ENCODE measurements at regions not wholly inside any gene's neighbourhood (a gene's known extent, or its start where the extent isn't known, plus 50 kb on each side); places are given as distances from the start of the nearest gene placed in this dataset.

DNA sequence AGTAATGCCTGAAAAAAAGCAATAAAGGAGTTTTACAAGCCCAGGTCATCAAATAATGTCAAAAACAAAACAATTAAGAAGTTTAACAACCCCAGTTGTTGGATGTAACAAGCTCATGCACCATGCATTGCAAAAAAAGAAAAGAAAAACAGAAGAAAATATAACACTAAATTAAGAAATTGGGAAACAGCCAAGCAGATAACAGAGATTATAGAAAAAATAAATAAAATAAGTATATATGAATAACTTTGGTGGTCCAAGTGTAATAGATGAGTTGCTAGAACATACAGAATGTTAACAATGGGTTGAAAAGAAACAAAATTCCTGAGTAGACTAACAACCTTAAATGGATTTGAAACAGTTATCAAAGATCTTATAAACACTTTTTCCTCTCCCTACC lies 573.1 kb upstream of the SOX11 start:
- no peak overlapping the region for H3K4me3 Mint-ChIP-seq
- no peaks in the 10 kb centered on the region for H3K27me3 ChIP-seq (ENCODE audit: control insufficient read depth, insufficient read depth, low read length)
- H3K4me1 Mint-ChIP-seq: no peaks in the 10 kb centered on the region
- no peaks in the 10 kb centered on the region for H3K4me1 ChIP-seq (ENCODE audit: control insufficient read depth, insufficient read depth, low read length, poor library complexity, severe bottlenecking)
- H3K27ac ChIP-seq (ENCODE audit: insufficient read depth, low read length, poor library complexity, severe bottlenecking): no peak overlapping the region
- no peak overlapping the region for H3K4me3 ChIP-seq (ENCODE audit: low read depth, low read length)
- H3K36me3 ChIP-seq (ENCODE audit: control insufficient read depth, insufficient read depth, low read length): no peaks in the 10 kb centered on the region
- no peak for ATAC-seq (ENCODE audit: low read depth in 2 of 2)
- H3K27ac Mint-ChIP-seq: no peak overlapping the region
- no peaks in the 10 kb centered on the region for H3K27me3 Mint-ChIP-seq
- DNase-seq: no peak
- no peaks in the 10 kb centered on the region for H3K36me3 Mint-ChIP-seq
- H3K9me3 ChIP-seq (ENCODE audit: control insufficient read depth in 2 of 2, low read length in 2 of 2): no peaks in the 10 kb centered on the region
- H3K9me3 Mint-ChIP-seq: peaks cover 1 to 24% (median 14%) of the 10 kb centered on the region in 7 donors

DNA sequence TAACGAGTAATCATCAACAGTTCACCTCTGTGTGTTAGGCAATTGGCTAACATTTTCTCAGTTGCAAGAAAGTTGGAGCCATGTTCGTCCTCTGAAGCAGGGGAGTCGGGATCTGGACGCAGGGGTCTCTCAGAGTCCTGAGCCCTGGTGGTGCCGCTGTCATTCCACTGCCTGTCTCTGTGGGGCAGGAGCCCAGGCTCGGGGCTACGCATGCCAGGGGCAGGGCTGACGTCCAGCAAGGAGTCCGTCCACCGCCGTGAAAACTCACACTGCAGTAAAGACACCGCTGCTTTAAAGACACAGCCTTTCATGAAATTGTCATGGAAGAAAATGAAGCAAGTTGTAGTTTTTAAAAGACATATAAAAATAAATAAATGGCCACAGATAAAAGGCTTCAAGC lies 571.1 kb upstream of the SOX11 start:
- no peak overlapping the region for H3K27ac ChIP-seq (ENCODE audit: insufficient read depth, low read length, poor library complexity, severe bottlenecking)
- Mint-ChIP-seq H3K36me3 (no peaks in the 10 kb centered on the region), H3K4me3 (no peak overlapping the region), H3K9me3 (peaks cover 0 to 18% (median 14%) of the 10 kb centered on the region in 7 donors), H3K27me3 (no peaks in the 10 kb centered on the region), H3K27ac (no peak overlapping the region), H3K4me1 (no peaks in the 10 kb centered on the region)
- no peaks in the 10 kb centered on the region for H3K27me3 ChIP-seq (ENCODE audit: control insufficient read depth, insufficient read depth, low read length)
- H3K4me1 ChIP-seq (ENCODE audit: control insufficient read depth, insufficient read depth, low read length, poor library complexity, severe bottlenecking): no peaks in the 10 kb centered on the region
- no peaks in the 10 kb centered on the region for H3K36me3 ChIP-seq (ENCODE audit: control insufficient read depth, insufficient read depth, low read length)
- no peak for ATAC-seq (ENCODE audit: low read depth in 2 of 2)
- H3K4me3 ChIP-seq (ENCODE audit: low read depth, low read length): no peak overlapping the region
- DNase-seq: no peak
- no peaks in the 10 kb centered on the region for H3K9me3 ChIP-seq (ENCODE audit: control insufficient read depth in 2 of 2, low read length in 2 of 2)

DNA sequence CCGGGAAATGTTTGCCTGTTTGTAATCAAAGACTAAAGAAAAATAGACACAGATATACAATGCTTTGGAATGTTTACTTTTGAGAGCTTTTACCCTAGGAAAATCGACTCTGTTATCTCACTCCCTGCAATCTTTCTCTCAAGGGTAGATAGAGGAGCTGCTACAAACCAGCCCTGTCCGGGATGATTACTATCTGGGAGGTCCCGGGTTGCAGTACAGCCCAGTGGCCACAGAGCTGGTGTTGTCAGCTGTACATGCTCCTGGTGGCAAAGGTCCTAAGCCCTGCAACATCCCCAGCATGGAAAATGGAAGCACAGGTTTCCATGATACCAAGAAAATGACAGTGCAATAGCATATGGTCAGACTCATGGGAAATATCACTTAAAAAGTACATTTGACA lies 570.5 kb upstream of the SOX11 start:
- no peak for ATAC-seq (ENCODE audit: low read depth in 2 of 2)
- Mint-ChIP-seq H3K4me3 (no peak overlapping the region), H3K36me3 (no peaks in the 10 kb centered on the region), H3K9me3 (peaks cover 1 to 14% (median 11%) of the 10 kb centered on the region in 7 donors), H3K27ac (no peak overlapping the region), H3K4me1 (no peaks in the 10 kb centered on the region), H3K27me3 (no peaks in the 10 kb centered on the region)
- H3K4me1 ChIP-seq (ENCODE audit: control insufficient read depth, insufficient read depth, low read length, poor library complexity, severe bottlenecking): no peaks in the 10 kb centered on the region
- no peak overlapping the region for H3K4me3 ChIP-seq (ENCODE audit: low read depth, low read length)
- no peaks in the 10 kb centered on the region for H3K27me3 ChIP-seq (ENCODE audit: control insufficient read depth, insufficient read depth, low read length)
- no peak for DNase-seq
- H3K9me3 ChIP-seq (ENCODE audit: control insufficient read depth in 2 of 2, low read length in 2 of 2): no peaks in the 10 kb centered on the region
- no peak overlapping the region for H3K27ac ChIP-seq (ENCODE audit: insufficient read depth, low read length, poor library complexity, severe bottlenecking)
- H3K36me3 ChIP-seq (ENCODE audit: control insufficient read depth, insufficient read depth, low read length): no peaks in the 10 kb centered on the region

DNA sequence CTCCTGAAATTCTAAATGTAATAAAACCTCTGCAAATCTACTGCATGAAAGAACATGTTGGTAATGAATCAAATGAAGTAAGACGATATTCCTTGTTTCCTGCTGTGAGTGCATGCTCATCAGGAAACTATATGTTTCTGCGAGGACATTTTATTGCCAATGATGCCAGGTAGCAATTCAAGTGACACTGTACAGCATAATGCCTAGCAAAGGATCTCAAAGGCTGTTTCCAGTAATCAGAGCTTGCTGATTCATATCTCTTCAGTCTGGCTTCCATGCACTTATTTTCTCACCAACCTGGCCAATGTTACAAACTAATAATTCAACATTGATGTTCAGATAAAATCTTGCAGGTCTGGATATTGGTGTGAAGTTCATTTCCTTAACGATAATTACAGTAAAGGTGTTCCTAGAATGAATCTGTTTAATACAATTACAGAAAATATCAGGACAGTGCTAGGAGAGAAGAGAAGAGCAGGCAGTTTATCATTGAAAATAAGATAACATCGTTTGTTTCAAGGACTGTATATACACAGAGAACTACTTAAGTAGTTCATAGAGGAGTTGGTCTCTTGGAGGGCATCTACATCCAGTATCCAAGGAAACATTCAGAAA lies 568.5 kb upstream of the SOX11 start:
- Histone ChIP-seq H3K27ac (ENCODE audit: insufficient read depth, low read length, poor library complexity, severe bottlenecking) (no peak overlapping the region), H3K36me3 (ENCODE audit: control insufficient read depth, insufficient read depth, low read length) (no peaks in the 10 kb centered on the region), H3K27me3 (ENCODE audit: control insufficient read depth, insufficient read depth, low read length) (no peaks in the 10 kb centered on the region), H3K4me3 (ENCODE audit: low read depth, low read length) (no peak overlapping the region), H3K4me1 (ENCODE audit: control insufficient read depth, insufficient read depth, low read length, poor library complexity, severe bottlenecking) (no peaks in the 10 kb centered on the region), H3K9me3 (ENCODE audit: control insufficient read depth in 2 of 2, low read length in 2 of 2) (no peaks in the 10 kb centered on the region)
- no peak overlapping the region for H3K27ac Mint-ChIP-seq
- DNase-seq (no peak), ATAC-seq (ENCODE audit: low read depth in 2 of 2) (no peak)
- peaks cover 0 to 10% (median 6%) of the 10 kb centered on the region in 7 donors for H3K9me3 Mint-ChIP-seq
- no peaks in the 10 kb centered on the region for H3K36me3 Mint-ChIP-seq
- no peaks in the 10 kb centered on the region for H3K4me1 Mint-ChIP-seq
- no peak overlapping the region for H3K4me3 Mint-ChIP-seq
- no peaks in the 10 kb centered on the region for H3K27me3 Mint-ChIP-seq

DNA sequence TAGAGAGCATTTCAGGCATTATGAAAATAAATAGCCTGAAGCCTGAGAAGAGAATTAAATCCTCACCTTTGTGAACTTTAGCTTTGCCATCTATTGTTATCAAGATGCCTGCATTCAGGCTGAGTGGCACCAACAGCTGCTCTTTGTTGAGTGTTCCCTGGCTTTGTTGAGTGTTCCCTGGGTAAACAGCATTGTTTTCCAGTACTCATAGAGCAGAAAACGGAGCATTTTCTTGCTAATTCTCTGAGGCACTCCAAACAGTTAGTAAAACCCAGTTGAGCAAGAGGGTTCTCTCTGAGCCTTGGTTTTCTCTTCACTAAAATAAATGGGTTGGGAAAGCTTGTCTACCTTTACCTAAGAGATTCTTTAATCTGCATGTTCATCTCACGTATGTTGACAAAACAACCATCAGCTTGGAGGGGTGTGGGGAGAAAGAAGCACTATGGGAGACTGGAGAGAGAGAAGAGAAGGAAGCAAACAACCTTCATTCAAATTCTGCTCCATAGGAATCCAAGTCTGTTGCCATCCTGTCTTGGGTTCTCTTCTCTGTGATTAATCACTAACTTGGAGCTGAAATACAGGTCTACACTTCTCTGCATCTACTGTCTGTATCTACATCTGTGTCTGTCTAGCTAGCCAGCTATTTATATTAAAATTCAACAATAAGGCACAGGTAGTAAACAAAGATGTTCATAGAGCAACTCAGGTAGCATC lies 567.0 kb upstream of the SOX11 start:
- no peak overlapping the region for H3K4me3 Mint-ChIP-seq
- H3K4me1 ChIP-seq (ENCODE audit: control insufficient read depth, insufficient read depth, low read length, poor library complexity, severe bottlenecking): no peaks in the 10 kb centered on the region

DNA sequence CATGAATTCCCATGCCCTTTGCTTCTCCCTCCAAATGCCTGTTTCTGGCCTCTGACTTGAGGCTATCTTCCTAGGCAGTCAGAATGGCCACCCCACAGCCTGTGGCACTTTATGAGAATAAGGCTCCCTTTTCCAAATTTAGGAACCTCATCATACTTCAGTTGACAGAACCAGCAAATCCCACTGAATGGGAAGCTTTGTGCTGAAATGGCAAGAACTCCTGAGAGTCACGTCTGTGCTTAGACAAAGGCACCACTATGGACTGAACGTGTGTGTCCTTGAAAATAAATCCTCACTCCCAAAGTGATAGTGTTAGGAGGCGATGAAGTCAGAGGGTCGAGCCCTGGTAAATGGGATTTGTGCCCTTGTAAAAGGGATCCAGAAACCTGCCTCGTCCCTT lies 559.9 kb upstream of the SOX11 start:
- peaks cover 0 to 3% of the 10 kb centered on the region in 2 experiments for H3K9me3 ChIP-seq (ENCODE audit: control insufficient read depth in 2 of 2, low read length in 2 of 2)
- Mint-ChIP-seq H3K9me3 (peaks cover 0 to 26% (median 11%) of the 10 kb centered on the region in 7 donors), H3K4me3 (no peak overlapping the region), H3K4me1 (no peaks in the 10 kb centered on the region), H3K27me3 (no peaks in the 10 kb centered on the region), H3K36me3 (no peaks in the 10 kb centered on the region), H3K27ac (no peak overlapping the region)
- no peaks in the 10 kb centered on the region for H3K36me3 ChIP-seq (ENCODE audit: control insufficient read depth, insufficient read depth, low read length)
- H3K27ac ChIP-seq (ENCODE audit: insufficient read depth, low read length, poor library complexity, severe bottlenecking): no peak overlapping the region
- DNase-seq (no peak), ATAC-seq (ENCODE audit: low read depth in 2 of 2) (no peak)
- H3K4me3 ChIP-seq (ENCODE audit: low read depth, low read length): no peak overlapping the region
- no peaks in the 10 kb centered on the region for H3K27me3 ChIP-seq (ENCODE audit: control insufficient read depth, insufficient read depth, low read length)
- no peaks in the 10 kb centered on the region for H3K4me1 ChIP-seq (ENCODE audit: control insufficient read depth, insufficient read depth, low read length, poor library complexity, severe bottlenecking)

More for the DNA sequence above, 567.0 kb upstream of the SOX11 start:
- DNase-seq (no peak), ATAC-seq (ENCODE audit: low read depth in 2 of 2) (no peak)
- Histone ChIP-seq H3K9me3 (ENCODE audit: control insufficient read depth in 2 of 2, low read length in 2 of 2) (no peaks in the 10 kb centered on the region), H3K4me3 (ENCODE audit: low read depth, low read length) (no peak overlapping the region), H3K27ac (ENCODE audit: insufficient read depth, low read length, poor library complexity, severe bottlenecking) (no peak overlapping the region), H3K36me3 (ENCODE audit: control insufficient read depth, insufficient read depth, low read length) (no peaks in the 10 kb centered on the region), H3K27me3 (ENCODE audit: control insufficient read depth, insufficient read depth, low read length) (no peaks in the 10 kb centered on the region)
- H3K4me1 Mint-ChIP-seq: no peaks in the 10 kb centered on the region
- H3K27ac Mint-ChIP-seq: no peak overlapping the region
- H3K9me3 Mint-ChIP-seq: peaks cover 0 to 15% (median 4%) of the 10 kb centered on the region in 7 donors
- H3K36me3 Mint-ChIP-seq: no peaks in the 10 kb centered on the region
- no peaks in the 10 kb centered on the region for H3K27me3 Mint-ChIP-seq

DNA sequence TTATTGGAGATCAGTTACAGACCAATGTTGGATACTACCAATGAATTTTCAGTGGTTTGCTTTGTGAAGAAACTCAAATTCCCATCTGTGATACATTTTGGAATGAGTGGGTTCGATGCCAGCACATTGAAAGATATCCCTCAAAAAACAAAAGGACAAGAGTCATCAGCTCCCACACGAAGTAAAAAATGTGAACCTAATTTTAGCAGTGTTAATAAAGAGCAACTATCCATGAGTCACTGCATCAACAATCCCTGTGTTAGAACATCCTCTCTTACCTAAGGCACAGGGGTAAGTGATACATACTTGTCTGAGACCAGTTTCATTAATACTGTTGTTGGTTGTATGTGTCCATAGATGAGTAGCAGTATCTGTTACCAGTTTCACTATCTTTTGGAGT lies 551.8 kb upstream of the SOX11 start:
- DNase-seq (no peak), ATAC-seq (ENCODE audit: low read depth in 2 of 2) (no peak)
- H3K27ac ChIP-seq (ENCODE audit: insufficient read depth, low read length, poor library complexity, severe bottlenecking): no peak overlapping the region
- H3K36me3 ChIP-seq (ENCODE audit: control insufficient read depth, insufficient read depth, low read length): no peaks in the 10 kb centered on the region
- no peaks in the 10 kb centered on the region for H3K9me3 ChIP-seq (ENCODE audit: control insufficient read depth in 2 of 2, low read length in 2 of 2)
- Mint-ChIP-seq H3K27me3 (no peaks in the 10 kb centered on the region), H3K4me3 (no peak overlapping the region), H3K4me1 (no peaks in the 10 kb centered on the region), H3K36me3 (no peaks in the 10 kb centered on the region), H3K27ac (no peak overlapping the region), H3K9me3 (peaks cover 2 to 30% (median 8%) of the 10 kb centered on the region in 7 donors)
- no peak overlapping the region for H3K4me3 ChIP-seq (ENCODE audit: low read depth, low read length)
- no peaks in the 10 kb centered on the region for H3K4me1 ChIP-seq (ENCODE audit: control insufficient read depth, insufficient read depth, low read length, poor library complexity, severe bottlenecking)
- H3K27me3 ChIP-seq (ENCODE audit: control insufficient read depth, insufficient read depth, low read length): no peaks in the 10 kb centered on the region

DNA sequence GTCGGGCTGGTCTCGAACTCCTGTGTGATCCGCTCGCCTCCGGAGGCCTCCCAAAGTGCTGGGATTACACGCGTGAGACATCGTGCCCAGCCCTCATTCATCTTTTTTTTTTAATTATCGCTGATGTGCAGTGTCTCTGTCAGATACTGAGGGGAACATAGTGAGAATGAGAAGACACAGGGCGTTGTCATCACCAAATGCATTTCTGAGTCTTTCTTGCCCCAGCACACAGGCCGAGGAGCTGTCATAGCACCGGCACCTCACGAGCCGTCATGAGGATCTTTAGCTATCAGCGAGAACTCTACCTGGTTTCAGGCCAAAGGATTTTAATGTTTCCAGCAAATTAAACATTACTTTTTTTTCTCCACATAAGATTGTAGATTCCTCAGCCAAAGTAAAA lies 548.0 kb upstream of the SOX11 start:
- Mint-ChIP-seq H3K4me3 (no peak overlapping the region), H3K27me3 (no peaks in the 10 kb centered on the region), H3K4me1 (no peaks in the 10 kb centered on the region), H3K9me3 (peaks cover 5 to 35% (median 10%) of the 10 kb centered on the region in 7 donors), H3K36me3 (no peaks in the 10 kb centered on the region), H3K27ac (no peak overlapping the region)
- Histone ChIP-seq H3K27me3 (ENCODE audit: control insufficient read depth, insufficient read depth, low read length) (no peaks in the 10 kb centered on the region), H3K4me1 (ENCODE audit: control insufficient read depth, insufficient read depth, low read length, poor library complexity, severe bottlenecking) (no peaks in the 10 kb centered on the region), H3K36me3 (ENCODE audit: control insufficient read depth, insufficient read depth, low read length) (no peaks in the 10 kb centered on the region), H3K27ac (ENCODE audit: insufficient read depth, low read length, poor library complexity, severe bottlenecking) (no peak overlapping the region), H3K4me3 (ENCODE audit: low read depth, low read length) (no peak overlapping the region), H3K9me3 (ENCODE audit: control insufficient read depth in 2 of 2, low read length in 2 of 2) (peaks cover 0 to 9% of the 10 kb centered on the region in 2 experiments)
- ATAC-seq (ENCODE audit: low read depth in 2 of 2) (no peak), DNase-seq (no peak)

All from CD4-positive, CD25-positive, alpha-beta regulatory T cell (primary cell).